Heart right ventricle (tissue), 16 donors: ENCODE measurements at regions not wholly inside any gene's neighbourhood (a gene's known extent, or its start where the extent isn't known, plus 50 kb on each side); places are given as distances from the start of the nearest gene placed in this dataset.

ENCODE experiments used
- ATAC-seq, 8 donors: fragments of 200-7000 bp; cut with Tn5 transposase; one replicate each; pipeline ENCODE4 v1.9.1; 2020; ENCODE audit warnings: mild to moderate bottlenecking in 8 of 8, moderate library complexity in 8 of 8, moderate number of reproducible peaks in 1 of 8
- DNase-seq, 2 donors: peaks; one replicate each; pipeline ENCODE4 v3.0.0-alpha.2; 2020
- H3K27ac ChIP-seq, 10 donors: fragments of 200-600 bp; sonication (generic) in 2 of 10; one replicate each; pipeline versions ENCODE4 v1.5.0 to v1.8.0; 2020 to 2022; ENCODE audit warnings: mild to moderate bottlenecking in 3 of 10
- H3K27me3 ChIP-seq, 7 donors: fragments of 200-600 bp; one replicate each; pipeline ENCODE4 v1.8.0; 2021 to 2022; ENCODE audit warnings: mild to moderate bottlenecking in 2 of 7
- H3K36me3 ChIP-seq, 9 donors: fragments of 200-600 bp; sonication (generic) in 1 of 9; one replicate each; pipeline versions ENCODE4 v1.5.0 to v1.8.0; 2020 to 2022; ENCODE audit warnings: mild to moderate bottlenecking in 2 of 9
- H3K4me1 ChIP-seq, 9 donors: fragments of 200-600 bp; sonication (generic) in 1 of 9; one replicate each; pipeline versions ENCODE4 v1.5.0 to v1.8.0; 2020 to 2022; ENCODE audit warnings: mild to moderate bottlenecking in 4 of 9
- H3K4me3 ChIP-seq, 10 donors: fragments of 200-600 bp; sonication (generic) in 2 of 10; one replicate each; pipeline versions ENCODE4 v1.5.0 to v1.8.0; 2020 to 2022; ENCODE audit warnings: mild to moderate bottlenecking in 7 of 10, moderate library complexity in 2 of 10
- H3K9me3 ChIP-seq, 11 donors: fragments of 200-600 bp in 10 of 11; sonication (generic) in 2 of 11; one replicate each; pipeline versions ENCODE4 v1.5.0 to v1.8.0; 2013 to 2022; ENCODE audit warnings: mild to moderate bottlenecking in 2 of 11, control low read depth in 1 of 11, moderate library complexity in 1 of 11
- CTCF ChIP-seq, 9 donors: fragments of 200-600 bp; sonication (generic) in 2 of 9; IDR thresholded peaks; one replicate each; pipeline versions ENCODE4 v1.5.0 to v1.8.0; 2021 to 2022; ENCODE audit warnings: antibody characterized with exemption in 9 of 9, mild to moderate bottlenecking in 5 of 9, moderate library complexity in 1 of 9
- WGBS, 2 donors: extraction: QIAGEN DNeasy Blood & Tissue Kit; methylation state at CpG; one replicate each; pipeline ENCODE4 v1.1.7; 2013; ENCODE audit warnings: inconsistent platforms in 1 of 2; 5-methylcytosine and 5-hydroxymethylcytosine counted together
- intact Hi-C, 10 donors: fragments of 100-400 bp; cut with DNase I; formaldehyde crosslinking; loops; one replicate each; pipeline versions ENCODE4 v1.11.1 to v1.14.2; 2022
- donor health status: Arrhythmogenic right ventricular cardiomyopathy.
- donor health status: ischemic (EF 13 %, LVEDD 7.1; RV severe dilation, severe dysfunction).
- donor health status: healthy with polysubstance abuse.
- donor health status: DM: no; HTN: yes; CAD: no.
- donor health status: DM: no; HTN: no; CAD: no.
- donor health status: ischemic (EF 25% LVEDD 6.9; RV normal size, moderate dysfunction).
- donor health status: ischemic (EF 25% LVEDD 5.7; RV mildly dilated, moderate dysfunction).
- donor health status: healthy.
- donor health status: DM: yes; HTN: yes; CAD: no.
- donor health status: Ischemic cardiomyopathy.
- donor health status: ischemic (EF 35%, LVEDD 5.7; RV mildly dilated, moderate dysfunction).
- donor health status: nonischemic (EF 11% LVEDD 7.7; RV severe dilation, severe dysfunction).
- donor health status: DM: yes; HTN: yes; CAD: no.
- donor health status: PGD.
- donor health status: ischemic (EF 29% LVEDD 5.4; RV normal size, mild dysfunction).
- donor health status: nonischemic (EF 23%, LVEDD 6.1; RV moderate dilation, normal function).

- Histone ChIP-seq H3K27ac (no peak overlapping the region), H3K9me3 (no peaks in the 10 kb centered on the region), H3K4me1 (peaks cover 0 to 24% (median 6%) of the 10 kb centered on the region in 9 donors), H3K4me3 (no peak overlapping the region), H3K27me3 (no peaks in the 10 kb centered on the region), H3K36me3 (no peaks in the 10 kb centered on the region)
- 70 to 87% methylated on average over 3 of the region's 3 CpGs for WGBS, 2 donors
- intact Hi-C loops = no loop called here
- no peak for DNase-seq
- peak in 1 of 8 donors; percentile 32 for ATAC-seq
- no peak for TF ChIP-seq CTCF (IDR thresholded peaks at IDR 0.05)
Measured at GRCh38 chr6:47135772-47136171, 93.6 kb upstream of the ADGRF1 start.

GRCh38 chr6:47134476-47135189, 92.5 kb upstream of the ADGRF1 start:
- intact Hi-C loops = no loop called here
- Histone ChIP-seq H3K27ac (peak overlapping the region in 3 of 10 donors; percentile 6 to 52 (median 10)), H3K4me3 (no peak overlapping the region), H3K27me3 (no peaks in the 10 kb centered on the region), H3K9me3 (no peaks in the 10 kb centered on the region), H3K36me3 (no peaks in the 10 kb centered on the region), H3K4me1 (peaks cover 0 to 31% (median 18%) of the 10 kb centered on the region in 9 donors)
- no peak for DNase-seq
- no peak for TF ChIP-seq CTCF (IDR thresholded peaks at IDR 0.05)
- ATAC-seq = peak in 7 of 8 donors; percentile 21 to 73 (median 62)
- WGBS, 2 donors = 34 to 39% methylated on average over 6 of the region's 6 CpGs

GRCh38 chr6:47133230-47134000, 91.3 kb upstream of the ADGRF1 start:
- Histone ChIP-seq H3K27me3 (no peaks in the 10 kb centered on the region), H3K4me3 (no peak overlapping the region), H3K27ac (no peak overlapping the region), H3K9me3 (no peaks in the 10 kb centered on the region), H3K4me1 (peaks cover 0 to 36% (median 19%) of the 10 kb centered on the region in 9 donors), H3K36me3 (no peaks in the 10 kb centered on the region)
- no peak for TF ChIP-seq CTCF (IDR thresholded peaks at IDR 0.05)
- intact Hi-C loops = no loop called here
- DNase-seq (no peak), ATAC-seq (no peak)
- 93 to 95% methylated on average over 13 of the region's 13 CpGs for WGBS, 2 donors

- Histone ChIP-seq H3K27ac (no peak overlapping the region), H3K27me3 (no peaks in the 10 kb centered on the region), H3K36me3 (no peaks in the 10 kb centered on the region), H3K9me3 (no peaks in the 10 kb centered on the region), H3K4me1 (peaks cover 0 to 36% (median 19%) of the 10 kb centered on the region in 9 donors), H3K4me3 (no peak overlapping the region)
- intact Hi-C loops = no loop called here
- DNase-seq = no peak
- WGBS, 2 donors = 73 to 76% methylated on average over 1 of the region's 1 CpG
- no peak for TF ChIP-seq CTCF (IDR thresholded peaks at IDR 0.05)
- ATAC-seq = peak in 1 of 8 donors; percentile 55
Measured at GRCh38 chr6:47132724-47133123, 90.6 kb upstream of the ADGRF1 start.
